ENCODE measurements at regions not wholly inside any gene's neighbourhood (a gene's known extent, or its start where the extent isn't known, plus 50 kb on each side); places are given as distances from the start of the nearest gene placed in this dataset.
"Not testable (repeated sequence)": the region's sequence is repeated elsewhere in the genome, so short reads cannot be mapped to it uniquely, and the experiment has no call there.

GRCh38 chr14:30270200-30271161 lies 288.5 kb upstream of the G2E3 start:
- no peaks in the 10 kb centered on the region for H3K9me3 ChIP-seq (ENCODE audit: low read length)
- H3K27me3 ChIP-seq (ENCODE audit: control insufficient read depth in 1 of 2, insufficient read depth in 2 of 2, low read length in 2 of 2): no peaks in the 10 kb centered on the region
- peak overlapping the region in 1 of 2 donors; percentile 38 for H3K4me3 ChIP-seq (ENCODE audit: low read depth in 1 of 2, low read length in 2 of 2)
- H3K9ac ChIP-seq (ENCODE audit: low read length): no peak overlapping the region
- no peak overlapping the region for H3K27ac ChIP-seq (ENCODE audit: low read depth, low read length)
- H3K36me3 ChIP-seq (ENCODE audit: insufficient read depth, low read length): no peaks in the 10 kb centered on the region
- no peaks in the 10 kb centered on the region for H3K4me1 ChIP-seq (ENCODE audit: insufficient read depth, low read length)

GRCh38 chr14:30271811-30272323 lies 287.1 kb upstream of the G2E3 start:
- H3K36me3 ChIP-seq (ENCODE audit: insufficient read depth, low read length): no peaks in the 10 kb centered on the region
- H3K9ac ChIP-seq (ENCODE audit: low read length): no peak overlapping the region
- H3K4me3 ChIP-seq (ENCODE audit: low read depth in 1 of 2, low read length in 2 of 2): no peak overlapping the region
- no peak overlapping the region for H3K27ac ChIP-seq (ENCODE audit: low read depth, low read length)
- H3K27me3 ChIP-seq (ENCODE audit: control insufficient read depth in 1 of 2, insufficient read depth in 2 of 2, low read length in 2 of 2): no peaks in the 10 kb centered on the region
- H3K9me3 ChIP-seq (ENCODE audit: low read length): no peaks in the 10 kb centered on the region
- no peaks in the 10 kb centered on the region for H3K4me1 ChIP-seq (ENCODE audit: insufficient read depth, low read length)

- Histone ChIP-seq H3K4me3 (ENCODE audit: low read depth in 1 of 2, low read length in 2 of 2) (no peak overlapping the region), H3K36me3 (ENCODE audit: insufficient read depth, low read length) (no peaks in the 10 kb centered on the region), H3K4me1 (ENCODE audit: insufficient read depth, low read length) (no peaks in the 10 kb centered on the region), H3K9ac (ENCODE audit: low read length) (no peak overlapping the region), H3K9me3 (ENCODE audit: low read length) (no peaks in the 10 kb centered on the region), H3K27me3 (ENCODE audit: control insufficient read depth in 1 of 2, insufficient read depth in 2 of 2, low read length in 2 of 2) (no peaks in the 10 kb centered on the region), H3K27ac (ENCODE audit: low read depth, low read length) (no peak overlapping the region)
These were observed 285.8 kb upstream of the G2E3 start for GRCh38 chr14:30272848-30273832.

- H3K27ac ChIP-seq (ENCODE audit: low read depth, low read length): no peak overlapping the region
- H3K4me1 ChIP-seq (ENCODE audit: insufficient read depth, low read length): no peaks in the 10 kb centered on the region
- H3K9ac ChIP-seq (ENCODE audit: low read length): no peak overlapping the region
These were observed 283.4 kb upstream of the G2E3 start for GRCh38 chr14:30275604-30276003.

GRCh38 chr14:30277268-30277667 lies 281.7 kb upstream of the G2E3 start:
- Histone ChIP-seq H3K27me3 (ENCODE audit: control insufficient read depth in 1 of 2, insufficient read depth in 2 of 2, low read length in 2 of 2) (no peaks in the 10 kb centered on the region), H3K9ac (ENCODE audit: low read length) (no peak overlapping the region), H3K9me3 (ENCODE audit: low read length) (no peaks in the 10 kb centered on the region), H3K27ac (ENCODE audit: low read depth, low read length) (no peak overlapping the region), H3K4me1 (ENCODE audit: insufficient read depth, low read length) (no peaks in the 10 kb centered on the region), H3K4me3 (ENCODE audit: low read depth in 1 of 2, low read length in 2 of 2) (no peak overlapping the region), H3K36me3 (ENCODE audit: insufficient read depth, low read length) (no peaks in the 10 kb centered on the region)

More at GRCh38 chr14:30275604-30276003, 283.4 kb upstream of the G2E3 start:
- no peaks in the 10 kb centered on the region for H3K27me3 ChIP-seq (ENCODE audit: control insufficient read depth in 1 of 2, insufficient read depth in 2 of 2, low read length in 2 of 2)
- no peaks in the 10 kb centered on the region for H3K36me3 ChIP-seq (ENCODE audit: insufficient read depth, low read length)
- no peak overlapping the region for H3K4me3 ChIP-seq (ENCODE audit: low read depth in 1 of 2, low read length in 2 of 2)
- H3K9me3 ChIP-seq (ENCODE audit: low read length): no peaks in the 10 kb centered on the region

GRCh38 chr14:30278856-30279255 lies 280.1 kb upstream of the G2E3 start:
- not testable (repeated sequence) for H3K36me3 ChIP-seq (ENCODE audit: insufficient read depth, low read length); H3K4me1 ChIP-seq (ENCODE audit: insufficient read depth, low read length); H3K4me3 ChIP-seq (ENCODE audit: low read depth in 1 of 2, low read length in 2 of 2); H3K9ac ChIP-seq (ENCODE audit: low read length); H3K27me3 ChIP-seq (ENCODE audit: control insufficient read depth in 1 of 2, insufficient read depth in 2 of 2, low read length in 2 of 2); H3K9me3 ChIP-seq (ENCODE audit: low read length); H3K27ac ChIP-seq (ENCODE audit: low read depth, low read length)

- no peak overlapping the region for H3K4me3 ChIP-seq (ENCODE audit: low read depth in 1 of 2, low read length in 2 of 2)
- no peaks in the 10 kb centered on the region for H3K9me3 ChIP-seq (ENCODE audit: low read length)
- no peak overlapping the region for H3K27ac ChIP-seq (ENCODE audit: low read depth, low read length)
- H3K27me3 ChIP-seq (ENCODE audit: control insufficient read depth in 1 of 2, insufficient read depth in 2 of 2, low read length in 2 of 2): no peaks in the 10 kb centered on the region
- H3K4me1 ChIP-seq (ENCODE audit: insufficient read depth, low read length): no peaks in the 10 kb centered on the region
- no peak overlapping the region for H3K9ac ChIP-seq (ENCODE audit: low read length)
- H3K36me3 ChIP-seq (ENCODE audit: insufficient read depth, low read length): no peaks in the 10 kb centered on the region
These were observed 275.0 kb upstream of the G2E3 start for GRCh38 chr14:30283822-30284446.

GRCh38 chr14:30284808-30285207 lies 274.1 kb upstream of the G2E3 start:
- H3K4me3 ChIP-seq (ENCODE audit: low read depth in 1 of 2, low read length in 2 of 2): no peak overlapping the region
- no peaks in the 10 kb centered on the region for H3K36me3 ChIP-seq (ENCODE audit: insufficient read depth, low read length)
- H3K9ac ChIP-seq (ENCODE audit: low read length): no peak overlapping the region
- H3K27ac ChIP-seq (ENCODE audit: low read depth, low read length): no peak overlapping the region
- H3K4me1 ChIP-seq (ENCODE audit: insufficient read depth, low read length): no peaks in the 10 kb centered on the region
- no peaks in the 10 kb centered on the region for H3K27me3 ChIP-seq (ENCODE audit: control insufficient read depth in 1 of 2, insufficient read depth in 2 of 2, low read length in 2 of 2)
- no peaks in the 10 kb centered on the region for H3K9me3 ChIP-seq (ENCODE audit: low read length)

- no peaks in the 10 kb centered on the region for H3K4me1 ChIP-seq (ENCODE audit: insufficient read depth, low read length)
- H3K9ac ChIP-seq (ENCODE audit: low read length): no peak overlapping the region
These were observed 271.1 kb upstream of the G2E3 start for GRCh38 chr14:30287579-30288445.

GRCh38 chr14:30290001-30290400 lies 269.0 kb upstream of the G2E3 start:
- no peak overlapping the region for H3K27ac ChIP-seq (ENCODE audit: low read depth, low read length)
- no peaks in the 10 kb centered on the region for H3K9me3 ChIP-seq (ENCODE audit: low read length)
- H3K4me1 ChIP-seq (ENCODE audit: insufficient read depth, low read length): no peaks in the 10 kb centered on the region
- H3K36me3 ChIP-seq (ENCODE audit: insufficient read depth, low read length): no peaks in the 10 kb centered on the region
- no peak overlapping the region for H3K4me3 ChIP-seq (ENCODE audit: low read depth in 1 of 2, low read length in 2 of 2)
- H3K27me3 ChIP-seq (ENCODE audit: control insufficient read depth in 1 of 2, insufficient read depth in 2 of 2, low read length in 2 of 2): no peaks in the 10 kb centered on the region
- no peak overlapping the region for H3K9ac ChIP-seq (ENCODE audit: low read length)

More at GRCh38 chr14:30287579-30288445, 271.1 kb upstream of the G2E3 start:
- H3K36me3 ChIP-seq (ENCODE audit: insufficient read depth, low read length): no peaks in the 10 kb centered on the region
- no peak overlapping the region for H3K27ac ChIP-seq (ENCODE audit: low read depth, low read length)
- no peak overlapping the region for H3K4me3 ChIP-seq (ENCODE audit: low read depth in 1 of 2, low read length in 2 of 2)
- no peaks in the 10 kb centered on the region for H3K27me3 ChIP-seq (ENCODE audit: control insufficient read depth in 1 of 2, insufficient read depth in 2 of 2, low read length in 2 of 2)
- H3K9me3 ChIP-seq (ENCODE audit: low read length): no peaks in the 10 kb centered on the region

Measured in muscle layer of colon (tissue), 2 donors.